Kidney glomerular epithelial cell (primary cell): ENCODE measurements at regions not wholly inside any gene's neighbourhood (a gene's known extent, or its start where the extent isn't known, plus 50 kb on each side); places are given as distances from the start of the nearest gene placed in this dataset.

Experiments
- DNase-seq: peaks from one replicate; lab custom pipeline; 2025; lab: John Stamatoyannopoulos, UW

DNA sequence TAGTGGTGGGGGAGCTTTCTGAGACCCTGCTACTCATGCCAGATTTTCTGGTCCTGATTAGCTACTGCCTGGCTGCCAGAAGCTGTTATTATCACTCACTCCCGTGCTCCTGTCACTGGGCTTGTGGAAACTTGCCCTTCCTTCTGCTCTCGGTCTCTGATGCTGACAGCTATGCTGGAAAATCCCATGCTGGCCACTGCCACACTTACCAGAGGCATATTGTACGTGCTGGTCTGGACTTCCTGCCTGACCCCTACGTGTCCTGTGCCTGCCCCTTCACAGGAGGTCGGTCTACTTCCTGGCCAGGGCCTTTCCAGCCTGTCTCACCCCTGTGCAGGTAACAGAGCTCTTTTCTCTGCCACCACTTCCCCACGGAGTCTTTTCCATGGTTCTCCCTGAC lies 149.4 kb upstream of the PLEKHG7 start:
- peak; percentile 46 for DNase-seq

DNA sequence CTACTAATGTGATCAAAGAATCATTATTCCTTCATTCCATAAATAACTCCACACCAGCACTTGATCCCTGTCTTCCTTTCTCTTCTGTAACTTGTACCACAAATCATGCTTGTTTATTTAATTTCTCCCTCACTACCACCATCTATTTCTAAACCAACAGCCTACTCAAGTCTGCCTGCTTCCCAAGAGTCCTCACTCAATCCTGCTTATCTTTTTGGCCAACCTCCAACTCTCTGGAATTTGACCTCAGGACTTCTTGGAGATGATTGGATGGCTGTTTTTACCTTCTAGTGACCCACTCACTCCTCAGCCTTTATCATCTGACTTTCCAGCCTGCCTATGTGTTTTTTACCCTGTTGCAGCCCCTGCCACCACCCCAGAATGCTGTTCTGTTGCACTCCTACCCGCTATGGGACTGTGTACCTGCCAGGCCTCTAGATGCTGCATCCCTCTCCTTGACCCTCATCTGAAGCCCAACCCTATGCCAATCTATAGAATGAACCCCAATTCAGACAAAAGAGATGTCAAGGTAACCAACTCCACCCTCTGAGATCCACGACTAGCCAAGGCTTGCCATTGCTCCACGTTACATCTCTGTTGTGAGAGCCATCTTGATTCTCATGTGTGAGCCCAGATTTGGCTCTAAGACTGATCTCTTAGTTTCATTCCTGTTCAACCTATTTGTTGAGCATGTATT lies 150.2 kb upstream of the PLEKHG7 start:
- peak; percentile 94 for DNase-seq

DNA sequence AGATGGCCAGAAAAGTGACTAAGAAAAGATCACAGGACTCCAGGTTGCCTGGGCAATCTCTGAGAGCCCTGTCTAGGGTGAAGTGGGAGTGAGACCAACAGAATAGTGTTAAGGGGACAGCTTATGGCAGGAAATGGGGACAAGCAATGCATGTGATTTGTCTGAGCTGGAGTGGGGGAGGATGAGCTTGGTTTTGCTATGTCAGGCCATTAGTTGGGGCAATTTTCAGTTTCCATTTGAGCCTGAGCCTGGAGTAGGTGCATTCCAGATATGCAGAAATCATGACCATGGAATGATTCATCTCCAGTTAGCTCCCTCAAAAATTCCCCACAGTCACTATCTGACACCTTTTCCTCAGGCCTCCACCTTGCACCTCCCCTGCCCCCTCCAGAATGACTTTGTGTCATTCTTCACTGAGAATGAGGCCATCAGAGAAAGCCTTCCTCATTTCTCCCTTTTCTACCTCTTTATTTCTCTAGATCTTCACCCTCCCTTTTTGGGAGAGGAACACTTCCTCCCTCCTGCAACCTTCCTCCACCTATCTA lies 150.9 kb upstream of the PLEKHG7 start:
- peak; percentile 98 for DNase-seq

DNA sequence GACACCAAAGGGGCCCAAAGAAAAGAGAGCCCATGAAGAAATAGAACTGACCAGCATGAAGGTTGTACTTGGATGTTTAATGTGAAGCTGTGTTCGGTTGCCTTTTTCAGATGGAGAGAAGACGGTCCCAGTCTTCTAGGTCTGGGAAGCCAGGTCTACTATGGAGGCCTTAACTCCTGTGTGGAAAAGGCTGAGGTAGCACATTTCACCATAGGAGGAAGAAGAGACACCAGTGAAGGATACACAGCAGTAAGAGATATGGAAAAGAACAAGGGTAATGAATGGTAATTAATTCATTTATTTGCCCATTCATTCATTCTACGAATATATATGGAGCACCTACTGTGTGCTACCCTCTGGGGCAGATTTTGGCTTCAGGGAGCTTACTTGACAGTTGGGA lies 151.6 kb upstream of the PLEKHG7 start:
- no peak for DNase-seq

DNA sequence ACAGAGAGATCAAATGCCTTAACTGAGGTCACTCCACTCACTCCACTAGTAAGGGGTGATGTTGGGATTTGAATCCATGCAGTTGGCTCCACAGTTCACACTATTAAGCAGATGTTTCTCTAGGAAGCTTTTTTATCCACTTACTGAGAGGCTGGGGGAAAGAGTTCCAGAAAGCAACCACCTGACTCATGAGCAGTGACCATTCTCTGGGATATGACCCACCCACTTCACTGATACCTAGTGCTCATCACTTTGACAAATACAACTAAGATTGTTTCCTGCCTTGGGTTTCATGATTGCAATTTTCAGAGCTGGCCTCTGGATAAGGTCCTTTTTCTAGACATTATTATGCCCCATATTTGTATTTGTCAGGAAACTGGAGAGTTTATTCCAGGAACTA lies 152.1 kb upstream of the PLEKHG7 start:
- no peak for DNase-seq

DNA sequence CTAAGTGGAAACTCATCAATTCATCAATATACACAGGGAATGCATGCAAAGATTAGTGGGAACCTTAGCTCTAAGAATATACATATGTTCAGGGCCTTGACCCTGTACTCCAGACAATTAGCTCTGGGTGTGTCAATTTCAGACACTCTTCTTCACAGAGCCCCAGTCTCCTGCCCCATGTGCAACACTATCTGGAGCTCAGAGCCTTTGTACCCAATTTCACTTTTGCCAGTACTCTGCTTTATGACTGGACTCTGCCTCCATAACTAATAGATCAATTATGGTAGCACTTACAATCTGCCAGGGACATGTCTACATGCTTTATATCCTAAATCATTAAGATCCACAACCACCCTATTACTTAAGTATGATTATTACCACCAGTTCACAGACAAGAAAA lies 152.5 kb upstream of the PLEKHG7 start:
- DNase-seq, result no peak

DNA sequence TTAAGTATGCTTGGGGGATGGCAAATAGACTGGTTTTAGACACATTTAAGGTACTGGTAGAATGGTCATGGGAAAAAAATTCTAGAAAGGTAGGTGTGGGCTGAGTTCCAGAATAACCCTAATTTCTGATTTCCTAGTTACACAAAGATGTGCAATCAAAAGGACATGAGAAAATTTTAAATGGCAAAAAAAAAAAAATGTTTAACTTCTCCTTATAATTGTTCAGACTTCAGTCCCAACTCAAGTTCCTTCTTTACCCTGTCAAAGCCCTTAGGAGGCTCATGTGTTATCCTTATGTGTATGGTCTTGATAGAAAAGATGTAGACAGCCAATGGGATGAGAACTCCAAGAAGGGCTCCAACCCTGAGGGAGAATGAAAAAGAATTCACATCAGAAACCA lies 153.3 kb upstream of the PLEKHG7 start:
- no peak for DNase-seq

DNA sequence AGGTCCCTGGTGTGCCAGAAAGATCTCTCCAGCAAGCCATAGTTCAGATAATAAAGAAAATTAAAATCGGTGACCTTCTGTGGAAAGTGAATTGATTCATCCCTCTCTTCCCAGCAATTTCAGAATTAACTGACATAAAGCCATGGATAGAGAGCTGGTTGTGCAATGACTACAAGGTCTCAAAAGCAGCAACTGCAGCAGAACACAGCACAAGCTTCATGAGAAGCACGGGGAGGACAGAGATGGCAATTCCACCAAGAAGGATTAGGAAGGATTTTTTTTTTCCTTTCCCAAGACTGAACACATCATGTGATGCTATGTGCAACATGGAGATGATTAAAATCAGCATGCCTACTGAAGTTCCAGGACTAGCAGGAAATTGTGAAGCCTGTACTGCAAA lies 154.9 kb upstream of the PLEKHG7 start:
- no peak for DNase-seq

DNA sequence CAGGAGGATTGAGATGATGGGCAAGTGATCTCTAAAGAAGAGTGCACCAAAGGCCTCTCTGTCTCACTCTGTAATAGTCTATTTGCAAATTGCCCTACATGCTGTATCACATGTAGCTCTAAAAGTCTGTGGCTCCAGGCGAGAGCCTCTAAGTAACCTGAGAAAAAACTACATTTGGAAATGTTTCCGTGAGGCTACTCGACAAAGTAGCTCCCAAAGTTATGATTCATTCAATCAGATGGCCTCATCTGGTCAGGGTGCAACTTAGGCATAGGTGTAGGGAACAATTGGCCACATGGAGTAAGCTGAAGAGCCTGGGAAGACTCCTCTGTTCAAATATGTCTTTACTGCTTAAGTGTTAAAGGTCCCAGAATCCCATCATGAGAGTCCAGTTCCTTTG lies 155.4 kb upstream of the PLEKHG7 start:
- no peak for DNase-seq

DNA sequence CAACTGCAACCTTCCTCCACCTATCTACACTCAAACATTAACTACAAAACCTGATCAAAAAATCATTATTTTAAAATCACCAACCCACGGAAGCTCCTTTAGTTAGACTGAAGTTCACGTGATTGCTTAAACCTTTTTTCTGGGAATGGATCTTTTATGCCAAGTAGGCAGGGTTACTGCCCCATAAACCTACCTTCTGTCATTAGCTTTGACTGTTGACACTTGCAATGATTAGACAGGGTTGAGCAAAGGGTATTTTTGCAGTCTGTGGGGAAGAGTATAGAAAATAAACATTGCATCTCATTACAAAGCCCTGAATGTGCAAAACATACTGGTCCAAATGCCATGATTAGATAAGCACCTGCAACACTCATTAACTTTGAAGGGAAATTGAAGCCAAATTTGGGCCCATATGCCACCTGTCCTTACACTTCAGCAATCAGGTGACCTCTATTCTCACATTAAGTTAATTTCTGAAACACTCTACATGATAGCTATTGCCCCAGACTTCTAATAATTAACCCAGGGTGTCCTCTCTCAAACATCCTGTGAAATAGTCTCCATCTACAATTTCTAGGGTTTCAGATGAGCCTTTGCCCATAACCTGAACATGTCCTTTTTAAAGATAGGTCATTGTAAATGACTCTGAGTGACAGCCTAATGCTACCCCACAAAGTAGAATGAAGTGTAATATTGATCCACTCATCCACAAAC lies 156.0 kb upstream of the PLEKHG7 start:
- DNase-seq, result no peak

DNA sequence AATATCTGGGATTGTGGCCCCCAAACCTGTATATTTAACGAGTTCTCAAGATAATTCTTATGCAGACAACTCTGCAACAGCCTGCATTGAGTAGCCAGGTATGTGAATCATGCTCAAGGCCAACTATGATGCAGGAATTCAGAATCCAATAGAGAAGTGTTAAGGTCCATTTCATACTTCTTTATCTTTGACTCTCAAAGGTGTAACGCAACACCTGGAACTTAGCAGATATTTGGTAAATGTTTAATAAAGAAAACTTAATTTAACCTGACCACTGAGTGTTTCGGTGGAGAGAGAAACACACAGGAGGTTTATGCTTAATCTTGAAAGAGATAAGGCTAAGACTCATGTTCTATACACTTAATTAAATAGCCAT lies 156.5 kb upstream of the PLEKHG7 start:
- no peak for DNase-seq

DNA sequence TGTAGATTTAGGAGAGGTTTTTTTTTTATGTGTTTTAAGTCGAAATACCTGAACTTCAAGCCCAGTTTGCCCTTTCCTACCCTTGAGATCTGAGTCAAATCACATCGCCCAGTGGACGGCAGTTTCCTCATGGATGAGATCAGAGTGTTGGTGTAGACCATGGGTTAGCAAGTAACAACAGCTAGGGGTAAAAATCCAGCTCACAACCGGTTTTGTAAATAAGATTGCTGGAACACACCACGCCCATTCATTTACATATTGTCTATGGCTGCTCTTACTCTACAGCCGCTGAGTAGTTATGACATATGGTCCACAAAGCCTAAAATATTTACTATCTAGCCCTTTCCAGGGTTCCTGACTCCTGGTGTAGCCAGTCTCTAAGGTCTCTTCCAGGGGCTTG lies 158.5 kb upstream of the PLEKHG7 start:
- DNase-seq, result no peak

DNA sequence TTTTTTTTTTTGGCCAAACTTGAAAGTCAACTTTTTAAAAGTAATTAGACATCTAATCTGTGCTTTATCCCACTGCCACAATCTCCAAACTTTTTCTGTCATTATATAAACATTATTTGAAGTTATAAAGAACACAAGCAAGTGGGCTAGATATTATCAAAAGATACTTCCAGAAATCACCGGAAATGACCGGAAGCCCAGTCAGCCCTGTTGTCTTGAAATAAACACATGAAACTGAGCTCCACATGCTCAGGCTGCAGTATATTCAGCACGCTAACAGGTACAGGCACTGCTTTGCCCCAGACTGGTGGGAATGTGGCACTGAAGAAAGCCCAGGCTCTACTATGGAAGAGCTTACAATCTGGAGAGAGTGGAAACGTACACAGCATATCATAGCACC lies 158.9 kb upstream of the PLEKHG7 start:
- no peak for DNase-seq

DNA sequence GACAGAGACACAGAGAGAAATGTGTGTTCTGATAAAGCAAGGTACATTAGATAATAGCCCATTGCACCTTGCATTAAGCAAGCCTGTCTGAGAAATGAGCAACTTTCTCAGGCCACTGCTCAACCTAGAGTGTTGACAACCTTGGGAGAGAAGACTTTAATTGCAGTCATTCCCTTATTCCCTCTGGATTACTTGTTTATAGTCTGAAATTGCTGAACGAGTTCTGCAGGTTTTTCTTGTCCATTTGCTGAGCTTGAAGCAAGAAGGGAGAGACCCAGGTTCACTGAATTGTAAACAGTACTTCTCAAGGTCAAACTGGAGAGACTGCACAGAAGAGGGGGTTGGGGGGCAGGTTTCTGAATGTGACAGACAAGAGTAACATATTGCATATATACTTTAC lies 159.4 kb upstream of the PLEKHG7 start:
- no peak for DNase-seq

DNA sequence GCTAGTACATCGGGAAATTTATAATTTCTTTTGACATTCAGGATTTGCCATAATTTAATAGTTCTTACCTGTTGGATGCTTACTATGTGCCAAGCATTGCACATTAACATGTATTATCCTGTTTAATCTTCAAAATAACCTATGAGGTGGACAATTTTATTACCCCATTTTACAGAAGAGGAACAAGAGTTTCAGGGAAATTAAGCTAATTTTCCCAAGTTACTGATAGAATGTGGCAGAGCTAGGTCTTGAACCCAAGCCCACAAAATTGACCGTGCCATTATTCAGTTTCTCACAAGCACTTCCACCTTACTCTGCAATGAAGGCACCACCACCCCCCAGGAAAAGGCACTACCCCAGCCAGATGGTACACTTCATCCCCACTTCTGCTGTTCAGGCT lies 161.1 kb upstream of the PLEKHG7 start:
- no peak for DNase-seq

DNA sequence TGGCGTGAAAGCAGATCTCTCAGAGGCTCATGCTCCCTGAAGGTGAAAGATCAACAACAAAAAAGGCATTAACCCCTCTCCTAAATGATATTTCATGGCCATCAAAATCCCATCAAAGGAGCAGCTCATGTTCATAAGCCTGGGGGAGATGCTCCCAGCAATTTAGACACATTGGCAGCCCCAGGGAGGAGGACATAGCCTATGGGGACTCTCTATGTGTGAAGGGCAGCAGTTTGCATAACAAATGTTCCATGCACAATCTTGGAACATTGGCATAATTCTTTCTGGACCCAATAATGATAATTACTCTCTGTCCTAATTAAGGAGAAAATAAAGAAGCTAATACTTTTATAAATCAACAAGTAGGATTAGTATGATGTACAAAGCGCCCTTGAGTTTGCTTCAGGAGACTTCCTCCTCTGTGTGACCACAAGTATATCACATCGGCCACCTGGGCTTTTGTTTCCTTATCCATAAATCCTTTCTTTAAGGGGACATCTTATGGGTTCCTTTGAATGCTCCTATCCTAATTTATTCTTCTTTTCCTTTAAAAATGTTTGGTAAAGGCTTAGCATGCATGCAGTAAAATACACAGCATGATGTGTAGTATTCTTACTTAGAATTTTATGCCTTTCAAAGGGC lies 161.9 kb upstream of the PLEKHG7 start:
- DNase-seq, result no peak

DNA sequence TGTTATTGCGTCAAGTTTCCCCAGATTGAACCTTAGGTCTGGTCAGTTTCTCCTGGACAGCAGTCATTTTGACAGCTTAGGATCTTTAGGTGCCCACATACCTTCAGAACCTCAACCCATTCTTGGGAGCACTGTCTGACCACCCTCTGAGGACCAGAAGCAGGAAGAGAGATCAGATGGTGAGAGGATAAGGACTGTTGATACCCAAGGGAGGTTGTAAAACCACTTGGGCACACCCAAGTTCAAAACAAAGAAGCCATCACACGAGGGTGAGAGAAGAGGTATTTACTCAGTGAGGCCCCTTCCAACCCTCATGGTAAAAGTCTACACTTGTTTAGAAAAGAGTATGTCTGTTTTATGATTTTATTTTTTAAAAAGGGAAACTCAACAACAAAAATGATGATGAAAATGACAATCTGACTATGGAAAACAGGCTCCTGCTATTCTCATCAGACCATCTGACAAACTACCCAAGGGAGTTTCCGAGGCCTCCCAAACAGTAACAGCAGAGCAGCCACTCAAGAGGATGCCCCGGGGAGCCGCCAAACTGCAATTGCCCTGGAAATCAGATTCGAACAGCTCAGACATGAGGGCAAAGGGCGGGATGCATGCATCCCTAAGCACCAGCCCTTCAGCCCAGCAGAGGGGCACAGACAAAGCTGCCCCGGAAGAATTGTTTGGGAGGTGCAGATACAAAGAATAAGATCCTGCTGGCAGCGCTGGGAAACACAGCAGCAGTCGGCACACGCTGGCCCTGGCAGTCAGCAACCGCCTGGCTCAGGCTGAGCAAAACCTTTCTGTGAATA lies 162.6 kb upstream of the PLEKHG7 start:
- DNase-seq, result no peak

DNA sequence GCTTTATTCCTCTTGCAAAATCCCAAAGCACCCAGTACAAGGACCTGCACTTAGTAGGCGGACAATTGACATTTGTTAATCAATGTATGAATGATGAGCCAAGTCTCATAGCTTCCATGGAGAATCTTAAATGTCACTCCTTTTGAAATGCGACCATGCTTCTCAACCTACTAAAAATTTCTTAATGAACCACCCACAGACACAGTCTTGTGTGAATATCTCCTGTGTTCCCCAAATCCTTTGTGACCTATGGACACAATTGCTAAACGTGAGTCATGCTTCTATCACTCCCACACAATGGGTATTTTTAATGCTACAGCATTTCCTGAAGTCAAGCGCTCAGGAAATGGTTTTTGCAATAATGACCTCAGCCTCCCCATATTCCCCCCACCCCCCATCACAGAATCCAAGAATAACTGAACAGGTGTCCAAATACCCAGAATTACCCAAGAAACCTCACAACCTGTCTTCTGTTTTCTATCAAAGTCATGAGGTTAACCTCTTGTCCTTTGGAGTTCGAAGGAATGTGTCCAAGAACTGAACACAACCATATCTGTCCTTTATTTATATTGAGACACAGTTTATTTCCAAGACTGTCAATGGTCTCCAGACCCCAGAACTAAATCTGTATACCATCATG lies 163.6 kb upstream of the PLEKHG7 start:
- peak; percentile 40 for DNase-seq

DNA sequence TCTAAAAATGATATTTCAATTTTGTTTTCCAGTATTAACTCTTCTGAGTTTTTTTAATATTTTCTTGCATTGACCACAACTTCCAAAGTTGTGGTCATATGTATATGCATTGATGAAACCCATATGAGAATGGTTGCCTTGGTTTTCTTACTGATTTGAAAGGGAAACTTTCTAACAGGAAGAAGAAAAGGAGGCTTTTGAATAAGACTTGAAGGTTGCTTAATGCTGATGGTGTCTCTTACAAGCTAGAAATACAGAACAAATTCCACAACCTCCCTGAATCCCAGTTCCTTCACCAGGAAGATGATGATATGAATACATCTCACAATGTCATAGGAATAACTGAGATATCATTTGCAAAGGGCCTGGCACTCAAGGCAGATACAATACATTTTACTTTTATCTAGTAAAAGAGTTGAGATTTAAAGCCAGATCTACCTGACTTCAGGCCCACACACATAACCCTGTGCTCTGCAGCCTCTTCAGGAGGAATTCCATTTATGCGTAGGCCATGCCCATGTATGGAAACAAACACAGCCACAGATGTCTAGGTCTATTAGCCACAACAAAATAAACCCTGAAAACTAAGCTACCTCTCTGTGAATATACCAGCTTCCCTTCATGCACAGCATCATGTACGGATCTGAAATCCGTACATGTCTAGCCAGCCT lies 165.4 kb upstream of the PLEKHG7 start:
- peak; percentile 23 for DNase-seq

DNA sequence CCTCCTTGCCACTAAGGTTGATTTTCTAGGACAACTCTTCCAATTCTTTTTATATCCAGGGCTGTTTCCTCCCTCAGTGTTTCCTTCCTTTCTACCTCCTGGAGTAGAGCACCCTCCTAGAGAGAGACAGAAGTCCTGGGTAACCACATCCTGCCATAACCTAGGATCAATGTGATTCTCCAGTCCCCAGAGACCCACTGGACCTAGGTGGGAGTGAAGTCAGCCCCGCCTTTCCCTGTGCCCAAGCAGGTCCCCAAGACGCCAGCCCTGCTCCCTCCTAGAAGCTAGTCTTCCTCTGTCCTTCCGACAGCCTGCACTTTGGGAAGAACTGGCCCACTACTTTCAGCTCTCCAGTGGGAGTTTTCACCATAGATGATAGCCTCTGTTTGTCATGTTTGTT lies 166.8 kb upstream of the PLEKHG7 start:
- no peak for DNase-seq

DNA sequence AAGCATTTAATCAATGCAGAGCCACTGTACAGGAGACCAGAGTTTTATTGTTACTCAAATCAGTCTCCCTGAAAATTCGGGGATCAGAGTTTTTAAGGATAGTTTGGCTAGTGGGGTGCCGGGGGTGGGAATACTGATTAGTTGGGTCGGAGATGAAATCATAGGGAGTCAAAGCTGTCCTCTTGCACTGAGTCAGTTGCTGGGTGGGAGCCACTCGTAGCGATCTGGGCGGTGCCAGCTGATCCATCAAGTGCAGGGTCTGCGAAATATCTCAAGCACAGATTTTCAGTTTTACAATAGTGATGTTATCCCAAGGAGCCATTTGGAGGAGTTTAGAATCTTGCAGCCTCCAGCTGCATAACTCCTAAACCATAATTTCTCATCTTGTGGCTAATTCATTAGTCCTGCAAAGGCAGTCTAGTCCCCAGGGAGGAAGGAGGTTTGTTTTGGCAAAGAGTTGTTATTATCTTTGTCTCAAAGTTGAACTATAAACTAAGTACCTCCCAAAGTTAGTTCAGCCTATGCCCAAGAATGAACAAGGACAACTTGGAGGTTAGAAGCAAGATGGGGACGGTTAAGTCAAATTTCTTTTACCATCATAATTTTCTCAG lies 169.4 kb upstream of the PLEKHG7 start:
- DNase-seq, result no peak
